H1 (cell line): ENCODE measurements at regions not wholly inside any gene's neighbourhood (a gene's known extent, or its start where the extent isn't known, plus 50 kb on each side); places are given as distances from the start of the nearest gene placed in this dataset.

Source experiments
- CTCF ChIA-PET: fragments of 300-600 bp; sonication (Branson Sonifier 250); formaldehyde crosslinking; loops from one replicate; lab custom pipeline; 2021; ENCODE audit not compliant: partially characterized antibody; lab: Charles Lee
- POLR2A ChIA-PET: fragments of 300-600 bp; sonication (Branson Sonifier 250); formaldehyde crosslinking; loops from one replicate; lab custom pipeline; 2021; ENCODE audit warnings: inconsistent platforms; ENCODE audit not compliant: partially characterized antibody; lab: Charles Lee
- DNase-seq, 2 experiments: peaks; one replicate each; pipeline versions ENCODE4 v3.0.0 to v3.0.0-alpha.2; 2010 to 2022; ENCODE audit warnings: low spot score in 2 of 2, low read depth in 1 of 2, mixed read lengths in 1 of 2
- FAIRE-seq: peaks from 2 replicates; lab custom pipeline; 2011; peaks lifted over from hg19 to GRCh38; lab: Jason Lieb, UNC
- H2AFZ ChIP-seq: 2 replicates; pipeline ENCODE4 v1.8.1; 2012; ENCODE audit warnings: low read length, inconsistent platforms
- H2AK5ac ChIP-seq: 2 replicates; pipeline ENCODE4 v1.6.1; 2013; ENCODE audit warnings: low read depth, low read length
- H2BK120ac ChIP-seq: replicated peaks from 2 replicates; pipeline ENCODE3; 2013; ENCODE audit warnings: low read depth, low read length, inconsistent platforms
- H2BK12ac ChIP-seq: 2 replicates; pipeline ENCODE4 v1.6.1; 2013; ENCODE audit warnings: low read depth, low read length
- H2BK15ac ChIP-seq: 2 replicates; pipeline ENCODE4 v1.6.1; 2013; ENCODE audit warnings: low read length
- H2BK20ac ChIP-seq: 2 replicates; pipeline ENCODE4 v1.6.1; 2013; ENCODE audit warnings: low read length
- H2BK5ac ChIP-seq: 2 replicates; pipeline ENCODE4 v1.6.1; 2013; ENCODE audit warnings: low read depth, low read length
- H3K14ac ChIP-seq: 2 replicates; pipeline ENCODE4 v1.6.1; 2013; ENCODE audit warnings: inconsistent platforms; ENCODE audit not compliant: insufficient read length
- H3K18ac ChIP-seq: 2 replicates; pipeline ENCODE4 v1.6.1; 2013; ENCODE audit warnings: low read length; ENCODE audit errors: extremely low read depth
- H3K23ac ChIP-seq: 2 replicates; pipeline ENCODE4 v1.6.1; 2013; ENCODE audit warnings: inconsistent platforms; ENCODE audit not compliant: insufficient read length
- H3K23me2 ChIP-seq: 2 replicates; pipeline ENCODE4 v1.6.1; 2013; ENCODE audit warnings: low read depth, low read length
- H3K27ac ChIP-seq: 2 replicates; pipeline ENCODE4 v1.6.1; 2011; ENCODE audit warnings: low read depth, low read length, inconsistent platforms
- H3K27me3 ChIP-seq, 4 experiments: replicated peaks in 1 of 4; 1 replicate in 1 of 4; 2 replicates in 3 of 4; pipeline versions ENCODE4 v1.6.1 to v1.8.1; 2011 to 2013; ENCODE audit warnings: low read length in 3 of 4, mild to moderate bottlenecking in 3 of 4, inconsistent platforms in 2 of 4, mixed read lengths in 2 of 4, moderate library complexity in 1 of 4; ENCODE audit not compliant: control insufficient read depth in 3 of 4, insufficient read depth in 3 of 4; ENCODE audit errors: extremely low read depth in 1 of 4
- H3K36me3 ChIP-seq, 4 experiments: 2 replicates each; pipeline versions ENCODE4 v1.6.1 to v1.8.1; 2011 to 2013; ENCODE audit warnings: mild to moderate bottlenecking in 4 of 4, low read length in 3 of 4, moderate library complexity in 2 of 4, control low read depth in 1 of 4, inconsistent platforms in 1 of 4; ENCODE audit not compliant: insufficient read depth in 4 of 4, control insufficient read depth in 2 of 4
- H3K4ac ChIP-seq: replicated peaks from 2 replicates; pipeline ENCODE3; 2013; ENCODE audit warnings: low read length, low read depth, mixed read lengths, inconsistent platforms; ENCODE audit not compliant: insufficient read length
- H3K4me1 ChIP-seq, 4 experiments: replicated peaks in 1 of 4; 1 replicate in 1 of 4; 2 replicates in 3 of 4; pipeline versions ENCODE4 v1.6.1 to v1.8.1; 2011 to 2013; ENCODE audit warnings: low read length in 3 of 4, inconsistent platforms in 2 of 4, mixed read lengths in 1 of 4; ENCODE audit not compliant: insufficient read depth in 4 of 4, control insufficient read depth in 3 of 4
- H3K4me2 ChIP-seq, 2 experiments: 2 replicates each; pipeline versions ENCODE4 v1.6.1 to v1.8.1; 2011 to 2013; ENCODE audit warnings: low read depth in 2 of 2, low read length in 2 of 2, control low read depth in 1 of 2, inconsistent platforms in 1 of 2, mild to moderate bottlenecking in 1 of 2; ENCODE audit not compliant: insufficient read depth in 1 of 2
- H3K4me3 ChIP-seq, 4 experiments: fragments of 200-600, 300-600 bp in 1 of 4; sonication (generic), shearing (Covaris generic), sonication (Bioruptor Twin) in 1 of 4; 2 replicates each; pipeline versions ENCODE4 v1.5.1 to v1.8.1; 2011 to 2016; ENCODE audit warnings: low read length in 4 of 4, low read depth in 3 of 4, control low read depth in 2 of 4, inconsistent platforms in 2 of 4, mild to moderate bottlenecking in 2 of 4, mixed read lengths in 1 of 4, moderate library complexity in 1 of 4; ENCODE audit not compliant: insufficient read depth in 2 of 4; ENCODE audit errors: extremely low read depth in 1 of 4
- H3K56ac ChIP-seq: replicated peaks from 2 replicates; pipeline ENCODE3; 2013; ENCODE audit warnings: low read depth, mild to moderate bottlenecking, mixed read lengths, low read length, inconsistent platforms; ENCODE audit not compliant: insufficient read length
- H3K79me1 ChIP-seq: 2 replicates; pipeline ENCODE4 v1.6.1; 2013; ENCODE audit warnings: low read depth, low read length, control low read depth
- H3K79me2 ChIP-seq, 2 experiments: 2 replicates each; pipeline versions ENCODE4 v1.6.1 to v1.8.1; 2012 to 2013; ENCODE audit warnings: low read length in 2 of 2, mild to moderate bottlenecking in 2 of 2, inconsistent platforms in 1 of 2; ENCODE audit not compliant: insufficient read depth in 2 of 2, control insufficient read depth in 1 of 2
- H3K9ac ChIP-seq, 4 experiments: replicated peaks in 1 of 4; 1 replicate in 1 of 4; 2 replicates in 3 of 4; pipeline versions ENCODE4 v1.6.1 to v1.8.1; 2011 to 2013; ENCODE audit warnings: low read depth in 3 of 4, low read length in 3 of 4, control low read depth in 2 of 4, mild to moderate bottlenecking in 2 of 4, moderate library complexity in 2 of 4, inconsistent platforms in 1 of 4; ENCODE audit errors: extremely low read depth in 1 of 4
- H3K9me3 ChIP-seq, 2 experiments: 2 replicates each; pipeline versions ENCODE4 v1.6.1 to v1.8.1; 2012 to 2013; ENCODE audit warnings: mild to moderate bottlenecking in 2 of 2, moderate library complexity in 2 of 2, control low read depth in 1 of 2, inconsistent platforms in 1 of 2, low read depth in 1 of 2, low read length in 1 of 2, mixed read lengths in 1 of 2; ENCODE audit not compliant: insufficient read depth in 2 of 2
- H4K20me1 ChIP-seq, 2 experiments: replicated peaks in 1 of 2; 2 replicates each; pipeline versions ENCODE3 to v1.8.1; 2011 to 2013; ENCODE audit warnings: inconsistent platforms in 2 of 2, low read length in 2 of 2, mild to moderate bottlenecking in 1 of 2; ENCODE audit not compliant: insufficient read depth in 2 of 2, control insufficient read depth in 1 of 2
- H4K5ac ChIP-seq: 2 replicates; pipeline ENCODE4 v1.6.1; 2013; ENCODE audit warnings: low read length, low read depth, mixed read lengths, inconsistent platforms; ENCODE audit not compliant: insufficient read length
- H4K8ac ChIP-seq: 2 replicates; pipeline ENCODE4 v1.8.0; 2013; ENCODE audit warnings: mild to moderate bottlenecking, moderate library complexity, low read length, inconsistent platforms; ENCODE audit not compliant: insufficient read depth; ENCODE audit errors: extremely low read depth
- H4K91ac ChIP-seq: replicated peaks from 2 replicates; pipeline ENCODE3; 2013; ENCODE audit warnings: low read length, mixed read lengths, inconsistent platforms; ENCODE audit not compliant: insufficient read length
- BACH1 ChIP-seq: IDR thresholded peaks from 2 replicates; pipeline ENCODE4 v1.6.1; 2012; ENCODE audit warnings: low read length, improper control_type of control experiment
- FOSL1 ChIP-seq: IDR thresholded peaks from 2 replicates; pipeline ENCODE4 v1.6.1; 2011; ENCODE audit warnings: mild to moderate bottlenecking, low read depth, low read length, moderate library complexity; ENCODE audit not compliant: insufficient read depth
- HDAC6 ChIP-seq: IDR thresholded peaks from one replicate; pipeline ENCODE4 v1.7.1; 2012; ENCODE audit warnings: low read depth, mild to moderate bottlenecking, inconsistent platforms, low read length, moderate library complexity
- JUND ChIP-seq: IDR thresholded peaks from 2 replicates; pipeline ENCODE4 v1.6.1; 2011; ENCODE audit warnings: mild to moderate bottlenecking, improper control_type of control experiment, low read length
- KDM4A ChIP-seq: IDR thresholded peaks from one replicate; pipeline ENCODE4 v1.7.1; 2012; ENCODE audit warnings: low read depth, mild to moderate bottlenecking, moderate library complexity, low read length, inconsistent platforms; ENCODE audit not compliant: severe bottlenecking
- PHF8 ChIP-seq: fragments of 200-600 bp; sonication (generic); conservative IDR thresholded peaks from 2 replicates; pipeline ENCODE4 v1.7.1; 2012; ENCODE audit warnings: low read depth, mild to moderate bottlenecking, inconsistent platforms, low read length, moderate library complexity
- RFX5 ChIP-seq: IDR thresholded peaks from 2 replicates; pipeline ENCODE4 v1.6.1; 2011; ENCODE audit warnings: low read depth, low read length, improper control_type of control experiment, borderline replicate concordance
- SIN3A ChIP-seq, 2 experiments: IDR thresholded peaks in 1 of 2; conservative IDR thresholded peaks in 1 of 2; 2 replicates each; pipeline ENCODE4 v1.6.1; 2011 to 2012; ENCODE audit warnings: low read length in 2 of 2, improper control_type of control experiment in 1 of 2, low read depth in 1 of 2, mild to moderate bottlenecking in 1 of 2
- SRF ChIP-seq: IDR thresholded peaks from 2 replicates; pipeline ENCODE4 v1.6.1; 2011; ENCODE audit warnings: mild to moderate bottlenecking, low read depth, low read length, moderate library complexity
- TBP ChIP-seq: IDR thresholded peaks from 2 replicates; pipeline ENCODE4 v1.6.1; 2011; ENCODE audit warnings: low read depth, low read length, improper control_type of control experiment
- TEAD4 ChIP-seq: IDR thresholded peaks from 2 replicates; pipeline ENCODE4 v1.6.1; 2012; ENCODE audit warnings: low read depth, low read length, inconsistent platforms, mixed read lengths
- WGBS, 2 experiments: shearing (Covaris generic) in 1 of 2; methylation state at CpG; one replicate each; pipeline versions ENCODE4 v1.1.6 to v1.1.7; 2013 to 2015; ENCODE audit warnings: low lambda C conversion rate in 2 of 2, mixed read lengths in 2 of 2, inconsistent platforms in 1 of 2, low coverage in 1 of 2, missing lambda C conversion rate in 1 of 2; ENCODE audit not compliant: insufficient replicate concordance in 2 of 2, insufficient coverage in 1 of 2, insufficient read length in 1 of 2; ENCODE audit errors: extremely low coverage in 1 of 2, missing lambda C conversion rate in 1 of 2; 5-methylcytosine and 5-hydroxymethylcytosine counted together
- TF ChIP-seq, protein P1 (sequence below), 3 experiments: IDR thresholded peaks; 1 replicate in 2 of 3; 2 replicates in 1 of 3; pipeline versions ENCODE4 v1.5.1 to v1.6.1; 2011; ENCODE audit warnings: low read length in 3 of 3, mild to moderate bottlenecking in 3 of 3, inconsistent platforms in 2 of 3, low read depth in 1 of 3, moderate library complexity in 1 of 3; ENCODE audit not compliant: insufficient read depth in 1 of 3; ENCODE audit errors: control extremely low read depth in 1 of 3

DNA sequence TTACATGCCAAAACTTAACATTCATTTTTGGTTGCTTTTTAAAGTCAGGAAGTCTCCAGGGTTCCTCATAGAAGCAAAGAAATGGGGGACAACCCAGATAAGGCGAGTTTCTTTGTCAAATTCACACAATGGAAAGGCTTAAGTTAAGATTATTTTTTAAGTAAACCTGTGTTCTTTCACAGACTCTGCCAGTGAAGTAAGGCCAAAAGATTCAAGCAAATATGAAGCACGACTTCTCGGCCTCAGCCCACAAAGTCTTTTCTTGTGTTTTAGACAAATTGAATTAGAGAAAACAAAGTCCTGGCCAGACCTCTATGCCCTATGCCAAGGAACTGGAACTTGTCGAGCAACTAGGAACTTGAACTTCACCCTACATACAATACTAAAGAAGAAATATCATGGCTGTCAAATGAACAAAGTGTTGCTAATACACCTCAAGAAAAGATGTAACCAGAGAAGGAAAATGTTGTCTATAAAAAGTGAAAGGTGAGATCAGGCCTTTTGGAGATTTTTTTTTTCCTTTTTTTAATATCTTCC is 540.0 kb upstream of the JARID2 start:
- H3K27me3 ChIP-seq, result no peaks in the 10 kb centered on the region
- 89% methylated on average over 4 of the region's 4 CpGs; no CpG with 5 or more reads in 1 of the 2 experiments for WGBS, 2 experiments
- H3K18ac ChIP-seq, result no peak overlapping the region
- no peak overlapping the region for H4K91ac ChIP-seq
- no peaks in the 10 kb centered on the region for H3K79me2 ChIP-seq
- H2AK5ac ChIP-seq, result no peak overlapping the region
- H2BK20ac ChIP-seq, result no peak overlapping the region
- H3K4ac ChIP-seq, result no peak overlapping the region
- no peak overlapping the region for H2BK12ac ChIP-seq
- no peak overlapping the region for H3K27ac ChIP-seq
- no peak overlapping the region for H3K14ac ChIP-seq
- ChIA-PET CTCF (interaction anchor here (1.7 kb wide), 1 partner anchor 9 kb away, joined by 6 read pairs; no protein-coding TSS in a partner anchor), POLR2A (no interaction called here)
- no peak overlapping the region for H3K4me3 ChIP-seq
- H2BK120ac ChIP-seq, result no peak overlapping the region
- no peaks in the 10 kb centered on the region for H3K23me2 ChIP-seq
- no peak overlapping the region for H2AFZ ChIP-seq
- no peak for DNase-seq
- no peak overlapping the region for H3K23ac ChIP-seq
- H4K5ac ChIP-seq, result no peak overlapping the region
- H3K36me3 ChIP-seq, result no peaks in the 10 kb centered on the region
- H3K9ac ChIP-seq, result no peak overlapping the region
- H4K8ac ChIP-seq, result no peak overlapping the region
- H2BK5ac ChIP-seq, result no peak overlapping the region
- H3K9me3 ChIP-seq, result no peaks in the 10 kb centered on the region; a peak in 1 of 4 replicates
- no peak for FAIRE-seq
- no peaks in the 10 kb centered on the region for H4K20me1 ChIP-seq
- no peak overlapping the region for H3K56ac ChIP-seq
- H3K4me1 ChIP-seq, result peaks cover 0 to 3% (median 0%) of the 10 kb centered on the region in 4 experiments; a peak in 1 of 7 replicates
- no peak overlapping the region for H3K4me2 ChIP-seq
- no peak overlapping the region for H2BK15ac ChIP-seq
- H3K79me1 ChIP-seq, result no peaks in the 10 kb centered on the region
- TF ChIP-seq JUND (no peak), SRF (no peak), HDAC6 (no peak), TEAD4 (no peak), RFX5 (no peak), TBP (no peak), KDM4A (no peak), BACH1 (no peak), SIN3A (conservative IDR thresholded peaks at IDR 0.05 in 1 of 2, IDR thresholded peaks at IDR 0.05 in 1 of 2; ENCODE audit: low read depth in 1 of 2, low read length in 2 of 2) (no peak), PHF8 (no peak), FOSL1 (no peak)
- TF ChIP-seq, protein P1, sequence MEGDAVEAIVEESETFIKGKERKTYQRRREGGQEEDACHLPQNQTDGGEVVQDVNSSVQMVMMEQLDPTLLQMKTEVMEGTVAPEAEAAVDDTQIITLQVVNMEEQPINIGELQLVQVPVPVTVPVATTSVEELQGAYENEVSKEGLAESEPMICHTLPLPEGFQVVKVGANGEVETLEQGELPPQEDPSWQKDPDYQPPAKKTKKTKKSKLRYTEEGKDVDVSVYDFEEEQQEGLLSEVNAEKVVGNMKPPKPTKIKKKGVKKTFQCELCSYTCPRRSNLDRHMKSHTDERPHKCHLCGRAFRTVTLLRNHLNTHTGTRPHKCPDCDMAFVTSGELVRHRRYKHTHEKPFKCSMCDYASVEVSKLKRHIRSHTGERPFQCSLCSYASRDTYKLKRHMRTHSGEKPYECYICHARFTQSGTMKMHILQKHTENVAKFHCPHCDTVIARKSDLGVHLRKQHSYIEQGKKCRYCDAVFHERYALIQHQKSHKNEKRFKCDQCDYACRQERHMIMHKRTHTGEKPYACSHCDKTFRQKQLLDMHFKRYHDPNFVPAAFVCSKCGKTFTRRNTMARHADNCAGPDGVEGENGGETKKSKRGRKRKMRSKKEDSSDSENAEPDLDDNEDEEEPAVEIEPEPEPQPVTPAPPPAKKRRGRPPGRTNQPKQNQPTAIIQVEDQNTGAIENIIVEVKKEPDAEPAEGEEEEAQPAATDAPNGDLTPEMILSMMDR (IDR thresholded peaks at IDR 0.05; ENCODE audit: control extremely low read depth in 1 of 3, insufficient read depth in 1 of 3, low read depth in 1 of 3, low read length in 3 of 3), result no peak
